ENCODE measurements at regions not wholly inside any gene's neighbourhood (a gene's known extent, or its start where the extent isn't known, plus 50 kb on each side); places are given as distances from the start of the nearest gene placed in this dataset.
"Not testable (repeated sequence)": the region's sequence is repeated elsewhere in the genome, so short reads cannot be mapped to it uniquely, and the experiment has no call there.

- H3K9me3 ChIP-seq (ENCODE audit: low read depth): no peaks in the 10 kb centered on the region
- H3K4me3 ChIP-seq: no peak overlapping the region
- H3K27me3 Mint-ChIP-seq (ENCODE audit: insufficient read depth, low read depth): no peaks in the 10 kb centered on the region
- TF ChIP-seq EZH2phosphoT487 (IDR thresholded peaks at IDR 0.05) (no peak), EZH2 (IDR thresholded peaks at IDR 0.05) (no peak), CTCF (IDR thresholded peaks at IDR 0.05) (no peak)
- no peaks in the 10 kb centered on the region for H3K4me1 Mint-ChIP-seq
- no peak overlapping the region for H3K27ac ChIP-seq
- H3K36me3 Mint-ChIP-seq: no peaks in the 10 kb centered on the region
- H3F3A ChIP-seq (ENCODE audit: low read depth): peaks cover 4% of the 10 kb centered on the region
- DNase-seq (ENCODE audit: low spot score): no peak
- peaks cover 3% of the 10 kb centered on the region for H3K36me3 ChIP-seq
- no peak overlapping the region for H2AFZ ChIP-seq (replicated peaks)
- no peaks in the 10 kb centered on the region for H3K4me1 ChIP-seq
- H3K9ac ChIP-seq: no peak overlapping the region
- H3K9me3 Mint-ChIP-seq: no peaks in the 10 kb centered on the region
- H3K4me3 Mint-ChIP-seq: no peak overlapping the region
- H3K79me2 ChIP-seq (ENCODE audit: low read depth): no peaks in the 10 kb centered on the region
- no peak overlapping the region for H3K27ac Mint-ChIP-seq
- no peak overlapping the region for H3K4me2 ChIP-seq
- no peaks in the 10 kb centered on the region for H3K27me3 ChIP-seq
- no peaks in the 10 kb centered on the region for H4K20me1 ChIP-seq (ENCODE audit: low read depth)
These were observed 1569.8 kb downstream of the REEP3 start for GRCh38 chr10:65090991-65091390.

GRCh38 chr10:65100146-65100545 is 1578.9 kb downstream of the REEP3 start:
- Mint-ChIP-seq H3K27me3 (ENCODE audit: insufficient read depth, low read depth) (no peaks in the 10 kb centered on the region), H3K36me3 (no peaks in the 10 kb centered on the region), H3K4me1 (no peaks in the 10 kb centered on the region), H3K9me3 (peaks cover 2% of the 10 kb centered on the region), H3K4me3 (no peak overlapping the region), H3K27ac (no peak overlapping the region)
- Histone ChIP-seq H3K27ac (no peak overlapping the region), H3K4me1 (no peaks in the 10 kb centered on the region), H3K4me2 (no peak overlapping the region), H3K79me2 (ENCODE audit: low read depth) (no peaks in the 10 kb centered on the region), H3K36me3 (no peaks in the 10 kb centered on the region), H3K4me3 (no peak overlapping the region), H3F3A (ENCODE audit: low read depth) (no peaks in the 10 kb centered on the region), H3K9me3 (ENCODE audit: low read depth) (no peaks in the 10 kb centered on the region), H4K20me1 (ENCODE audit: low read depth) (no peaks in the 10 kb centered on the region), H2AFZ (replicated peaks) (no peak overlapping the region), H3K27me3 (no peaks in the 10 kb centered on the region), H3K9ac (no peak overlapping the region)
- TF ChIP-seq EZH2phosphoT487 (IDR thresholded peaks at IDR 0.05) (no peak), EZH2 (IDR thresholded peaks at IDR 0.05) (no peak), CTCF (IDR thresholded peaks at IDR 0.05) (no peak)
- no peak for DNase-seq (ENCODE audit: low spot score)

GRCh38 chr10:65100881-65101280 is 1579.7 kb downstream of the REEP3 start:
- H4K20me1 ChIP-seq (ENCODE audit: low read depth); H3K4me3 Mint-ChIP-seq; H3K36me3 ChIP-seq; H3K27me3 ChIP-seq; H3K79me2 ChIP-seq (ENCODE audit: low read depth); H3K27me3 Mint-ChIP-seq (ENCODE audit: insufficient read depth, low read depth); H3K27ac ChIP-seq; H3F3A ChIP-seq (ENCODE audit: low read depth); H3K36me3 Mint-ChIP-seq; H3K9me3 Mint-ChIP-seq; H3K27ac Mint-ChIP-seq; H3K4me1 Mint-ChIP-seq; H3K4me3 ChIP-seq; H3K9me3 ChIP-seq (ENCODE audit: low read depth); H3K4me1 ChIP-seq; H3K4me2 ChIP-seq; DNase-seq (ENCODE audit: low spot score); H2AFZ ChIP-seq (replicated peaks); H3K9ac ChIP-seq: not testable (repeated sequence)

- Mint-ChIP-seq H3K9me3 (peaks cover 7% of the 10 kb centered on the region), H3K27me3 (ENCODE audit: insufficient read depth, low read depth) (no peaks in the 10 kb centered on the region), H3K4me3 (no peak overlapping the region), H3K27ac (no peak overlapping the region), H3K36me3 (no peaks in the 10 kb centered on the region), H3K4me1 (no peaks in the 10 kb centered on the region)
- DNase-seq (ENCODE audit: low spot score): no peak
- Histone ChIP-seq H3K4me1 (no peaks in the 10 kb centered on the region), H3K9me3 (ENCODE audit: low read depth) (no peaks in the 10 kb centered on the region), H3K27me3 (no peaks in the 10 kb centered on the region), H3K79me2 (ENCODE audit: low read depth) (no peaks in the 10 kb centered on the region), H3K9ac (no peak overlapping the region), H3K36me3 (no peaks in the 10 kb centered on the region), H3K4me3 (no peak overlapping the region), H3F3A (ENCODE audit: low read depth) (no peaks in the 10 kb centered on the region), H3K27ac (no peak overlapping the region), H3K4me2 (no peak overlapping the region), H2AFZ (replicated peaks) (no peak overlapping the region), H4K20me1 (ENCODE audit: low read depth) (no peaks in the 10 kb centered on the region)
- TF ChIP-seq EZH2 (IDR thresholded peaks at IDR 0.05): no peak
- no peak for TF ChIP-seq EZH2phosphoT487 (IDR thresholded peaks at IDR 0.05)
- no peak for TF ChIP-seq CTCF (IDR thresholded peaks at IDR 0.05)
These were observed 1588.8 kb downstream of the REEP3 start for GRCh38 chr10:65110009-65110408.

- H2AFZ ChIP-seq (replicated peaks); H4K20me1 ChIP-seq (ENCODE audit: low read depth); H3K9me3 Mint-ChIP-seq; H3K9ac ChIP-seq; H3K4me1 ChIP-seq; H3K4me2 ChIP-seq; H3K36me3 Mint-ChIP-seq; H3K9me3 ChIP-seq (ENCODE audit: low read depth); H3K27ac ChIP-seq; H3K27me3 Mint-ChIP-seq (ENCODE audit: insufficient read depth, low read depth); H3K4me3 Mint-ChIP-seq; H3K27ac Mint-ChIP-seq; H3K36me3 ChIP-seq; H3K27me3 ChIP-seq; H3K79me2 ChIP-seq (ENCODE audit: low read depth); DNase-seq (ENCODE audit: low spot score); H3K4me3 ChIP-seq; H3F3A ChIP-seq (ENCODE audit: low read depth); H3K4me1 Mint-ChIP-seq: not testable (repeated sequence)
These were observed 1589.9 kb downstream of the REEP3 start for GRCh38 chr10:65111059-65111458.

Data from neural progenitor cell (in vitro differentiated cells).